Urothelium cell line (cell line): ENCODE measurements at regions not wholly inside any gene's neighbourhood (a gene's known extent, or its start where the extent isn't known, plus 50 kb on each side); places are given as distances from the start of the nearest gene placed in this dataset.
"Not testable (repeated sequence)": the region's sequence is repeated elsewhere in the genome, so short reads cannot be mapped to it uniquely, and the experiment has no call there.

Source experiments
- DNase-seq: peaks from one replicate; pipeline ENCODE4 v3.0.0; 2011; ENCODE audit warnings: low spot score, mixed read lengths
- FAIRE-seq: peaks from 2 replicates; lab custom pipeline; 2011; peaks lifted over from hg19 to GRCh38; lab: Jason Lieb, UNC

GRCh38 chr18:56445422-56445821 is 193.0 kb downstream of the TXNL1 start:
- FAIRE-seq (no peak), DNase-seq (no peak)

GRCh38 chr18:56444201-56444600 is 194.2 kb downstream of the TXNL1 start:
- DNase-seq: no peak
- no peak for FAIRE-seq

GRCh38 chr18:56443166-56443907 is 195.1 kb downstream of the TXNL1 start:
- DNase-seq: no peak
- FAIRE-seq: no peak

- not testable (repeated sequence) for FAIRE-seq, DNase-seq
These were observed 199.9 kb downstream of the TXNL1 start for GRCh38 chr18:56438480-56438879.

- no peak for FAIRE-seq
These were observed 201.7 kb downstream of the TXNL1 start for GRCh38 chr18:56436651-56437050.

GRCh38 chr18:56433919-56434318 is 204.5 kb downstream of the TXNL1 start:
- DNase-seq (no peak), FAIRE-seq (no peak)

More at GRCh38 chr18:56436651-56437050, 201.7 kb downstream of the TXNL1 start:
- DNase-seq: no peak

GRCh38 chr18:56431551-56431950 is 206.8 kb downstream of the TXNL1 start:
- peak; percentile 44 for DNase-seq
- no peak for FAIRE-seq

GRCh38 chr18:56423626-56424025 is 214.8 kb downstream of the TXNL1 start:
- FAIRE-seq: no peak

GRCh38 chr18:56421647-56422046 is 216.7 kb downstream of the TXNL1 start:
- no peak for DNase-seq

More at GRCh38 chr18:56423626-56424025, 214.8 kb downstream of the TXNL1 start:
- DNase-seq: no peak

GRCh38 chr18:56420868-56421267 is 217.5 kb downstream of the TXNL1 start:
- FAIRE-seq, DNase-seq: not testable (repeated sequence)

More at GRCh38 chr18:56421647-56422046, 216.7 kb downstream of the TXNL1 start:
- no peak for FAIRE-seq

GRCh38 chr18:56414357-56414756 is 224.0 kb downstream of the TXNL1 start:
- FAIRE-seq (no peak), DNase-seq (no peak)

GRCh38 chr18:56413862-56414261 is 224.5 kb downstream of the TXNL1 start:
- DNase-seq: no peak
- no peak for FAIRE-seq

GRCh38 chr18:56412951-56413350 is 225.4 kb downstream of the TXNL1 start:
- FAIRE-seq (no peak), DNase-seq (no peak)

- FAIRE-seq (no peak), DNase-seq (no peak)
These were observed 228.7 kb downstream of the TXNL1 start for GRCh38 chr18:56409736-56410135.

GRCh38 chr18:56407646-56408180 is 230.7 kb downstream of the TXNL1 start:
- no peak for DNase-seq
- FAIRE-seq: no peak

GRCh38 chr18:56402872-56403516 is 235.4 kb downstream of the TXNL1 start:
- peak; percentile 34 for DNase-seq
- FAIRE-seq: no peak

- FAIRE-seq (no peak), DNase-seq (no peak)
These were observed 244.5 kb downstream of the TXNL1 start for GRCh38 chr18:56393870-56394269.

- no peak for FAIRE-seq
- DNase-seq: no peak
These were observed 246.3 kb downstream of the TXNL1 start for GRCh38 chr18:56391931-56392590.

- no peak for FAIRE-seq
- DNase-seq: no peak
These were observed 247.8 kb downstream of the TXNL1 start for GRCh38 chr18:56390626-56391025.

GRCh38 chr18:56389190-56389589 is 249.2 kb downstream of the TXNL1 start:
- no peak for DNase-seq
- FAIRE-seq: no peak

- no peak for DNase-seq
- no peak for FAIRE-seq
These were observed 249.8 kb downstream of the TXNL1 start for GRCh38 chr18:56388571-56388970.
